ENCODE measurements at regions not wholly inside any gene's neighbourhood (a gene's known extent, or its start where the extent isn't known, plus 50 kb on each side); places are given as distances from the start of the nearest gene placed in this dataset.

- BruUV-seq (replicated peaks), result no TSS peak
- H3K9ac ChIP-seq (ENCODE audit: control insufficient read depth, insufficient read depth, low read length), result no peak overlapping the region
- no peak overlapping the region for H3K4me2 ChIP-seq (ENCODE audit: control insufficient read depth, insufficient read depth)
- TF ChIP-seq MYB (IDR thresholded peaks at IDR 0.05; ENCODE audit: borderline replicate concordance, low read depth, low read length), result no peak
- TF ChIP-seq SREBF1 (IDR thresholded peaks at IDR 0.05; ENCODE audit: low read length), result no peak
- no peak for TF ChIP-seq NR2C1 (IDR thresholded peaks at IDR 0.05)
- no peak for TF ChIP-seq POLR2AphosphoS2 (IDR thresholded peaks at IDR 0.05; ENCODE audit: low read depth, low read length)
- TF ChIP-seq, protein P1, sequence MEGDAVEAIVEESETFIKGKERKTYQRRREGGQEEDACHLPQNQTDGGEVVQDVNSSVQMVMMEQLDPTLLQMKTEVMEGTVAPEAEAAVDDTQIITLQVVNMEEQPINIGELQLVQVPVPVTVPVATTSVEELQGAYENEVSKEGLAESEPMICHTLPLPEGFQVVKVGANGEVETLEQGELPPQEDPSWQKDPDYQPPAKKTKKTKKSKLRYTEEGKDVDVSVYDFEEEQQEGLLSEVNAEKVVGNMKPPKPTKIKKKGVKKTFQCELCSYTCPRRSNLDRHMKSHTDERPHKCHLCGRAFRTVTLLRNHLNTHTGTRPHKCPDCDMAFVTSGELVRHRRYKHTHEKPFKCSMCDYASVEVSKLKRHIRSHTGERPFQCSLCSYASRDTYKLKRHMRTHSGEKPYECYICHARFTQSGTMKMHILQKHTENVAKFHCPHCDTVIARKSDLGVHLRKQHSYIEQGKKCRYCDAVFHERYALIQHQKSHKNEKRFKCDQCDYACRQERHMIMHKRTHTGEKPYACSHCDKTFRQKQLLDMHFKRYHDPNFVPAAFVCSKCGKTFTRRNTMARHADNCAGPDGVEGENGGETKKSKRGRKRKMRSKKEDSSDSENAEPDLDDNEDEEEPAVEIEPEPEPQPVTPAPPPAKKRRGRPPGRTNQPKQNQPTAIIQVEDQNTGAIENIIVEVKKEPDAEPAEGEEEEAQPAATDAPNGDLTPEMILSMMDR (IDR thresholded peaks at IDR 0.05 in 2 of 3, conservative IDR thresholded peaks at IDR 0.05 in 1 of 3; ENCODE audit: control insufficient read depth in 2 of 3, extremely low read depth in 1 of 3, insufficient read depth in 1 of 3, low read depth in 3 of 3, low read length in 3 of 3), result no peak
- TF ChIP-seq IKZF1 (conservative IDR thresholded peaks at IDR 0.05), result no peak
- TF ChIP-seq MAX (IDR thresholded peaks at IDR 0.05; ENCODE audit: low read depth, low read length), result no peak
- TF ChIP-seq ZNF592 (IDR thresholded peaks at IDR 0.05), result no peak
- no peak for TF ChIP-seq CHD4 (IDR thresholded peaks at IDR 0.05)
- TF ChIP-seq NFYA (IDR thresholded peaks at IDR 0.05; ENCODE audit: borderline replicate concordance, low read depth, low read length), result no peak
- no peak for TF ChIP-seq LARP7 (IDR thresholded peaks at IDR 0.05)
- no peak for TF ChIP-seq SMAD1 (IDR thresholded peaks at IDR 0.05; ENCODE audit: low read depth, partially characterized antibody)
- TF ChIP-seq IRF4 (IDR thresholded peaks at IDR 0.05; ENCODE audit: low read depth, low read length), result no peak
- no peak for TF ChIP-seq RAD51 (IDR thresholded peaks at IDR 0.05)
- TF ChIP-seq KLF5 (IDR thresholded peaks at IDR 0.05; ENCODE audit: partially characterized antibody), result no peak
- FAIRE-seq, result no peak
- no peaks in the 10 kb centered on the region for H3K4me1 ChIP-seq (ENCODE audit: control insufficient read depth, insufficient read depth, low read length)
- no peak overlapping the region for H3K27ac ChIP-seq (ENCODE audit: control insufficient read depth, insufficient read depth)
- peaks cover 3% of the 10 kb centered on the region; the same call in 1 of the 3 replicates for H3K9me3 ChIP-seq (replicated peaks; ENCODE audit: control insufficient read depth, insufficient read depth, low read length)
- no peak overlapping the region for H2AFZ ChIP-seq (ENCODE audit: control insufficient read depth, low read depth, low read length)
- no peak for DNase-seq (ENCODE audit: low read depth, low spot score)
- in situ Hi-C loops (cut with MboI) (no loop called here), intact Hi-C loops (cut with micrococcal nuclease; ENCODE audit: unreplicated experiment) (no loop called here)
- H3K36me3 ChIP-seq (ENCODE audit: control insufficient read depth in 2 of 2, insufficient read depth in 2 of 2, low read length in 1 of 2), result no peaks in the 10 kb centered on the region
- POLR2A ChIA-PET, result no interaction called here
- 83% methylated on average over 17 of the region's 19 CpGs for WGBS (ENCODE audit: insufficient coverage, insufficient replicate concordance, low lambda C conversion rate, missing lambda C conversion rate)
- RAD21 ChIA-PET (ENCODE audit: unreplicated experiment), result no interaction called here
- ATAC-seq, result no peak
- CTCF ChIA-PET, result no interaction called here
- SMC1A ChIA-PET (ENCODE audit: uncharacterized antibody, unreplicated experiment), result no interaction called here
- no peak overlapping the region for H3K4me3 ChIP-seq
- no peaks in the 10 kb centered on the region for H3K27me3 ChIP-seq (replicated peaks in 1 of 2; ENCODE audit: control insufficient read depth in 2 of 2, insufficient read depth in 2 of 2, low read length in 1 of 2)
- no peaks in the 10 kb centered on the region for H4K20me1 ChIP-seq (ENCODE audit: control insufficient read depth, insufficient read depth)
- H3K79me2 ChIP-seq (ENCODE audit: control insufficient read depth, insufficient read depth, low read length), result no peaks in the 10 kb centered on the region
Measured at GRCh38 chrX:872090-872489, 241.5 kb downstream of the SHOX start.
